Motor neuron (in vitro differentiated cells): ENCODE measurements at regions not wholly inside any gene's neighbourhood (a gene's known extent, or its start where the extent isn't known, plus 50 kb on each side); places are given as distances from the start of the nearest gene placed in this dataset.
A peak's percentile ranks its signal among the peaks of the same experiment; 100 is the strongest.

Source experiments
- ATAC-seq, 8 experiments: fragments of 200-7000 bp; cut with Tn5 transposase; replicated peaks in 6 of 8; 2 replicates each; pipeline ENCODE4 v1.8.0; 2021; ENCODE audit warnings: mild to moderate bottlenecking in 8 of 8, moderate library complexity in 8 of 8
- H3K27ac ChIP-seq, 2 donors: fragments of 250-450 bp; sonication (Bioruptor Pico); 2 replicates each; pipeline ENCODE4 v1.9.0; 2021; ENCODE audit warnings: antibody characterized with exemption in 2 of 2, mild to moderate bottlenecking in 2 of 2, moderate library complexity in 1 of 2
- H3K4me1 ChIP-seq, 2 donors: fragments of 250-450 bp; sonication (Bioruptor Pico); replicated peaks in 1 of 2; 2 replicates each; pipeline ENCODE4 v1.6.1; 2021; ENCODE audit warnings: antibody characterized with exemption in 2 of 2, mild to moderate bottlenecking in 2 of 2, moderate library complexity in 1 of 2
- H3K4me3 ChIP-seq, 5 donors: fragments of 250-450 bp; sonication (Bioruptor Pico); 2 replicates each; pipeline ENCODE4 v1.9.0; 2021; ENCODE audit warnings: antibody characterized with exemption in 5 of 5, mild to moderate bottlenecking in 5 of 5, moderate library complexity in 4 of 5
- WGBS, 10 experiments: fragments of 450-650 bp; shearing (Covaris generic); methylation state at CpG; one replicate each; pipeline ENCODE4 v1.0.0; 2022; 5-methylcytosine and 5-hydroxymethylcytosine counted together
- in situ Hi-C, 9 experiments: fragments of 400-800 bp; cut with MboI; loops; one replicate each; pipeline ENCODE4 v1.15.0; 2021; ENCODE audit warnings: low sequenced_read_pairs in 9 of 9, low pct_unique_long_range_greater_than_20kb in 2 of 9; ENCODE audit not compliant: unreplicated experiment in 9 of 9

DNA sequence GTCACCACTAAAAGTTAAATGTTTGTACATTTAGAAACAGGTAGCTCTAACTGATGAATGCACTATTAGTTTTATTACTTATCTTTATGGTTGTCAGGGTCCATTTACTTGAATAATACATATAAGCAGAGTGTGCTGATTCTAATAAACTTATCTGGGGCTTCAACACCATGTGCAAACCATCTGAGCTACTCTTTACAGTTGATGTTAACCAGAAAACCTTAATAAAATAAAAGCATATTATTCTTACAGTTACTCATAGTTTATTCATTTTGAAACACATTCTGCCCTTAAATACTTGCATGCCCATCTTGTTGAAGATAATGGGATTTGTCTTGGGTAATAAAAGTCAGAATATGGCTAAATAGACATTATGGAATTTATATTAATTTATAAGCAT is 1042.2 kb downstream of the EPHA7 start:
- no peaks in the 10 kb centered on the region for H3K4me1 ChIP-seq
- no peak for ATAC-seq
- no peak overlapping the region for H3K4me3 ChIP-seq
- H3K27ac ChIP-seq = no peak overlapping the region
- in situ Hi-C loops = no loop called here

DNA sequence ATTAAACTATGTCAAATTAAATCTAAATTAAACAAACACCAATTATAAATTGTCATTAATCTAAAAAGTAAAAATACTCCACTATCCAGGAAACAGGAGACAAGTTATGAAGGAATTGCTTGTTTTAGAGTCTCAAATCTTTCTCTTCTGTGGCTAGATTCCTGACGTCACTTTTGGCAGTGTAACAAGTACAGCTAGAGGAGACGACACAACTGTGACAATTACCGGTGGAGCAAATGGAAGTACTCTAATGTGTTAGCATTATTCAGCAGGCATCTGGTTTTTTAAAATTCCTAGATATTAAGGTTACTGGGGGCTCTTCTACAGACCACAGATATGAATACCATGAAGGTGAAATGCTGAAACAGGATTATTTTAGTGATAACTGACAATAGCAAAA is 1042.7 kb downstream of the EPHA7 start:
- in situ Hi-C loops = no loop called here
- H3K4me1 ChIP-seq = no peaks in the 10 kb centered on the region
- H3K27ac ChIP-seq = no peak overlapping the region
- no peak overlapping the region for H3K4me3 ChIP-seq
- ATAC-seq = no peak
- WGBS, 10 experiments = 0 to 100% (median 83%) methylated on average over 1 to 3 of the region's 3 CpGs; no CpG with 5 or more reads in 1 of the 10 experiments

DNA sequence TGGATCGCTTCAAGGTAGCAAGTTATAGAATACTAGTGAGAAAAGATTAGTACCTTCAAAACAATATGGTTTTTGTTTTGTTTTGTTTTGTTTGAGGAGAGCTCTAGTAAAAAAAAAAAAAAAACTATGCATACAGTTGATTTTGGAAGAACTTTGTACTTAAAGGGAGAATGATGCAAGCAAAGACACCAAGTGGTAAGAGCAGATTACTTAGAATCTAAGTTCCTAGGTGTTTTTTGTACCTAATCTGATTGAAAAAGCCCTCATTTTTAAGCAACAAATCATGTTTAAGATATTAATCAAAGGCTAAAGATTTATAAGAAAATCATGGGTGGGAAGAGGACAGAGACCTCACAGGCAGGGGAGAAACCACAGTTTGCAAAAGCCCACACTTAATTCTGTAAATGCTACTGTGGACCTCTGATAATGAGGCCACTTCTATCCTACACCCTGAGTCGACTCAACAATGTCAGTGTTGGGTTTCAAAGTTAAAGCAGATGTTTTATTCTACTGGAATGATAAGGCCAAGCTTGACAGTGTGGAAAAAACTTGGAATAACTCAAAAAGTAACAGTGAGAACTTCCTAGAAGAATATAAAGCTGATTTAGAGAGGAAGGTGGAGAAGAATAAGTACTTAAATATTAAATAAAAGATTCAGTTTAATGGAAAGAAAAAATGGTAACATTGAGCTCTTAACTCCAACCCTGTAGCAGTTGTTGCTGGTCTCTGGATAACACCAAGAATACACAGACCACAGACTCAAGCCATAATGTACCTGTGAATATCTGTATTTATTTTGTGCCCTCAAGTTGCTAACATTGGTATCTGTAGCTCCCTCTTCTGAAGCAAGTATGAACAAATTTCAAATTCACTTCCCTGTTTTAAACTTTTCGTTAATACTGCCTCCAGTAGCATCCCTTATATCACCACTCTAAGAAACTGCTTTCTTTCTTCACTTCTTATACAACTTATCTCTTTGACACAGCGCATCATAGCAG is 1047.8 kb downstream of the EPHA7 start:
- H3K27ac ChIP-seq = no peak overlapping the region
- ATAC-seq = no peak
- H3K4me3 ChIP-seq = no peak overlapping the region
- in situ Hi-C loops = no loop called here
- 8 to 100% (median 70%) methylated on average over 1 to 4 of the region's 4 CpGs for WGBS, 10 experiments
- H3K4me1 ChIP-seq = no peaks in the 10 kb centered on the region

DNA sequence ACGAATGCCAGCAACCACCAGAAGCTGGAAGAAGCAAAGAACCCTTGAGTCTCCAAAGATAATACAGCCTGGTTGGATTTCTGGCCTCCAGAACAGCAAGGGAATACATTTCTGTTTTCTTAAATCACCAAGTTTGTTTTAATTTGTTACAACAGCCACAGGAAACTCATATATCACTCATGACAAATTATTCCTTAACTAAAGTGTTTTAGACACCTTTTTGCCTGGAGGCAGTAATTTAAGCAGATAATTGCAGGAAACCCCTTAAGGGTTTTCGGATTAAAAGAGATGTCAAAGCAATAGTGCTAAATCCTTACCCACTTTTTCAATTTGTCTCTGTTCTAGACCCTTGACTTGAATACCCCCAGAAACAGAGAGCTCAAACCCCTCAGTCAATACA is 1050.0 kb downstream of the EPHA7 start:
- Histone ChIP-seq H3K27ac (no peak overlapping the region), H3K4me1 (no peaks in the 10 kb centered on the region), H3K4me3 (no peak overlapping the region)
- 0 to 100% (median 63%) methylated on average over 1 to 2 of the region's 2 CpGs; no CpG with 5 or more reads in 1 of the 10 experiments for WGBS, 10 experiments
- ATAC-seq = no peak
- in situ Hi-C loops = no loop called here

DNA sequence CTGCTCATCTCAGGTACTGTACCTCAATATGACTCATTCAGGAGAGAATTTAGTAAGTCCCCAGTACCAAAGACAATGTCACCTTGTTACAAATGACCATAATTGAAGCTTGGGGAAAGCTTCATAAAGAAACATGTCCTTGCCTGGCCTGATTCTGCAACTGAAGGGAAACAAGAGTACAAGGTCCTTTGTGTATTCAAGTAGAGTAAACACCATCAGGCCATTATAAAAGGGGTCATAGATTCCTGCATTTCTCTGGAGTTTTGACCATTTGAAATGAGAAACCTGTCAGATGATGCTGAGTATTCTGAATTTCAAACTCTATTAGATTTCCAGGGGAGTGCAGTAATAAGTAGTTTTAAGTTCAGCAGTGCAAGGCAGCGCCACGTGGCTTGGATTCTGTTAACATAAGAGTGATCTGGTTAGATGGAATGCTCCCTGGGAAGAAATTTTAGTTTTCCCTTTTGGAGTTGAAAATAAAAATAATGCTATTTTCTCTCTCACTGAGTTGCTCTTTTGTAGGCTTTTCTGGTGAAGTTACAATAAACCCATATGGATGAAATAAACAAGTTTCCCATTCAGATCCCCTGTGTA is 1054.3 kb downstream of the EPHA7 start:
- in situ Hi-C loops = no loop called here
- H3K27ac ChIP-seq = no peak overlapping the region
- WGBS, 10 experiments = 0 to 92% (median 50%) methylated on average over 2 of the region's 2 CpGs; no CpG with 5 or more reads in 3 of the 10 experiments
- ATAC-seq = peak in 2 of 8 experiments; percentile 12 to 75
- H3K4me1 ChIP-seq = no peaks in the 10 kb centered on the region
- no peak overlapping the region for H3K4me3 ChIP-seq

DNA sequence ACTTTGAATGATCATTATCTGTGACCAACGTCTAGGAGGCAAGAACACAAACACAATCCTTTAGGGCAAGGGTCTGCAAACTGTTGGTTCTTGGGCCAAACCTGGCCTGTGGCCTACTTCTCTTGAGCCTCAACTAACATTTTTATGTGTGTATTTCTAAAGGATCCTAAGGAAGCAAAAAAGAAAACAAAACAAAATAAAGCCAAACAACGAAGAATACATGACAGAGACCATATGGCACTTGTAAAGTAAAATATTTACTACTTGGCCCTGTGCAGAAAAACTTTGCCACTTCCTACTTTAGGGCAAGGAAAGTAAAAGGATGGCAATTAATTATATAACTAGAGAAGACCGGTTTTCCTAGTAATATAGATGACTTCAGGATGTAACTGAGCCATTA is 1056.2 kb downstream of the EPHA7 start:
- ATAC-seq = no peak
- Histone ChIP-seq H3K4me1 (no peaks in the 10 kb centered on the region), H3K27ac (no peak overlapping the region), H3K4me3 (no peak overlapping the region)
- in situ Hi-C loops = no loop called here
- 0 to 93% (median 69%) methylated on average over 2 to 3 of the region's 3 CpGs for WGBS, 10 experiments

DNA sequence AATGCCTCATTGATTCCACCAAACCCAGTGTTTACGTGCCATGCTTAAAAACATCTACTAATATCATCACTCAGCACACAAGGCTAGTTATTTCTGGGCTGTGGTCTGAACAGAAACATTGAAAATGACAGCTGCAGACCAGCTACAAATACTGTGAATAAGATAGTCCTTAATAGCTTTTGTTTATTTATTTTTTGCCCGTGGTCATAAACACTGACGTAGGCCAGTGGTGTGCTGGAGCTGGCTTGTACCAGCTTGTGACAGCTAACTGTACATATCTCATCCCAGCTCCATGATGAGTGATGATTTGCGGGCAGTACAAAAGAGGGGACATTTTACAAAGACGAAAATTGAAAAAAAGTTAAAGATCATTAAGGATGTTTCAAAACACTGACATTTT is 1057.0 kb downstream of the EPHA7 start:
- no peak for ATAC-seq
- WGBS, 10 experiments = 0 to 100% (median 80%) methylated on average over 2 to 5 of the region's 5 CpGs; no CpG with 5 or more reads in 1 of the 10 experiments
- Histone ChIP-seq H3K4me3 (no peak overlapping the region), H3K27ac (no peak overlapping the region), H3K4me1 (no peaks in the 10 kb centered on the region)
- in situ Hi-C loops = no loop called here

DNA sequence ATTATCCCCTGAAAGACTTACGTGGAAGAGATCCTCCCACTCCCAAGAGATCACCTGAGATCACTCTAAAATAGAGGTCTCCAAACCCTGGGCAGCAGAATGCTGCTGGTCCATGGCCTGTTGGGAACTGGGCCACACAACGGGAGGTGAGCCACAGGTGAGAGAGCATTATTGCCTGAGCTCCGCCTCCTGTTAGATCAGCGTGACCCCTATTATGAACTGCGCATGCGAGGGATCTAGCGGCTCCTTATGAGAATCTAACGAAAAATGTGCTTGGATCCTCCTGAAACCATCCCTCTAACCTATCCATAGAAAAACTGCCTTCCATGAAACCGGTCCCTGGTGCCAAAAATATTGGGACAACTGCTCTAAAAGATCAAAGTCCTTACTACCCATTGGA is 1057.4 kb downstream of the EPHA7 start:
- Histone ChIP-seq H3K4me1 (no peaks in the 10 kb centered on the region), H3K4me3 (no peak overlapping the region), H3K27ac (no peak overlapping the region)
- in situ Hi-C loops = no loop called here
- 16 to 100% (median 92%) methylated on average over 2 to 7 of the region's 9 CpGs for WGBS, 10 experiments
- no peak for ATAC-seq

DNA sequence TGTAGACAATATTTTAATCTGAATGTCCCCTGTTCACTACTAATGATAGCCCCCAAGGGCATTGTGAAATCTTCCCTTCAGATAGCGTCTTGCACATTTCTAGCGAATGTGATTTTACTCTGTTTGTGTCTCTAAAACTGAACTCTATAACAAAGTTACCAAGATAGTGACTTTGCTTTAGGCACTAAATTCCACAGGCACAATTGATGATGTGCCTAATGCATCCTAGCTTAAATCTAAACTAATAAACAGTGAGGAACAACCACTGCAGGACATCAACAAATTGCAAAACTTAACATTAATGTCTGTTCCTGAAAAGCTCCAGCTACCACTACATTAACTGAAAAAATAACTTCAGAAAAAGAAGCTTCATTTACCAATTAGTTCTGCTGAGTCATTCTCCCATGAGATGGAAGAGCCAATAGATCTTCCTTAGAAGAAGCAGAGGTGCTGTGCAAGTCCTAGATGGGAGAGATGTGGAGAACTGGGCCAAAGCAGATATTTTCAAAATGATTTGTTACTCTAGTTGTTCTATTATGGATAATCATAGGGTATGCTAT is 1065.0 kb downstream of the EPHA7 start:
- in situ Hi-C loops = no loop called here
- ATAC-seq = no peak
- no peak overlapping the region for H3K4me3 ChIP-seq
- H3K4me1 ChIP-seq = no peaks in the 10 kb centered on the region
- 34 to 100% (median 86%) methylated on average over 1 to 2 of the region's 2 CpGs; no CpG with 5 or more reads in 1 of the 10 experiments for WGBS, 10 experiments
- no peak overlapping the region for H3K27ac ChIP-seq

DNA sequence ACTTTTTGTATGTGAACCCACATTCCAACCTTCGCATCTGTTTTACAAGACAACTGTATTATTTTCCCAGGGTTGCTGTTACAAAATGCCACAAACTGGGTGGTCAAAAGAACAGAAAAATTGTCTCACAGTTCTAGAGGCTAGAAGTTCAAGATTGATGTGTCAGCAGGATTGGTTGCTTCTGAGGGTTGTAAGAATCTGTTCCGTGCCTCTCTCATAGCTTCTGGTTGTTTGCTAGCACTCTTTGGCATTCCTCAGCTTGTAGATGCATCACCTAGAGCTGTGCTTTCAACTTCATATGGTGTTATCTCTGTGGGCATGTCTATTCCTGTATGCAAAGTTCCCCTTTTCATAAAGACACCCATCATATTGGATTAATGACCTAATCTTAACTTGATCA is 1067.2 kb downstream of the EPHA7 start:
- Histone ChIP-seq H3K4me1 (no peaks in the 10 kb centered on the region), H3K4me3 (no peak overlapping the region), H3K27ac (no peak overlapping the region)
- WGBS, 10 experiments = 0 to 89% (median 72%) methylated on average over 1 to 2 of the region's 2 CpGs; no CpG with 5 or more reads in 3 of the 10 experiments
- in situ Hi-C loops = no loop called here
- peak in 1 of 8 experiments; percentile 84 for ATAC-seq

DNA sequence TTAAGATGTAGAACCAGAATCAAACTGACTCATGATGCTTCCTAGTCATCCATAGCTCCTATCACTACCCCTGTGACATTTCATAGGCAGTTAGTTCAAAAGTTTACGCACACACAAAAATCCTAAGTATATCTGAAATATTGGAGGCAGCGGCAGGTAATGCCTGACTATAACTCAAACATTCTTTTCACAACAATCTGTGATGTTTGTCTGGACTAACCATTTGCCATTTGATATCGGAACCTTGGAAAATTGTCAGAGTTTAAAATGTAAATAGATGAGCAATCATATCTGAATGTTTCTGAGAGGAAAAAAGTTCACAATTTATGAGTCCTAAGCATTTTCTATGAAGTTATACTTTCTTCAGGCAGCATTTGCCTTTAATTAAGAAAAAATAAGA is 1078.2 kb downstream of the EPHA7 start:
- Histone ChIP-seq H3K4me3 (no peak overlapping the region), H3K4me1 (peaks cover 0 to 3% of the 10 kb centered on the region in 2 donors), H3K27ac (no peak overlapping the region)
- in situ Hi-C loops = no loop called here
- WGBS, 10 experiments = 36 to 100% (median 95%) methylated on average over 1 to 3 of the region's 3 CpGs
- no peak for ATAC-seq

DNA sequence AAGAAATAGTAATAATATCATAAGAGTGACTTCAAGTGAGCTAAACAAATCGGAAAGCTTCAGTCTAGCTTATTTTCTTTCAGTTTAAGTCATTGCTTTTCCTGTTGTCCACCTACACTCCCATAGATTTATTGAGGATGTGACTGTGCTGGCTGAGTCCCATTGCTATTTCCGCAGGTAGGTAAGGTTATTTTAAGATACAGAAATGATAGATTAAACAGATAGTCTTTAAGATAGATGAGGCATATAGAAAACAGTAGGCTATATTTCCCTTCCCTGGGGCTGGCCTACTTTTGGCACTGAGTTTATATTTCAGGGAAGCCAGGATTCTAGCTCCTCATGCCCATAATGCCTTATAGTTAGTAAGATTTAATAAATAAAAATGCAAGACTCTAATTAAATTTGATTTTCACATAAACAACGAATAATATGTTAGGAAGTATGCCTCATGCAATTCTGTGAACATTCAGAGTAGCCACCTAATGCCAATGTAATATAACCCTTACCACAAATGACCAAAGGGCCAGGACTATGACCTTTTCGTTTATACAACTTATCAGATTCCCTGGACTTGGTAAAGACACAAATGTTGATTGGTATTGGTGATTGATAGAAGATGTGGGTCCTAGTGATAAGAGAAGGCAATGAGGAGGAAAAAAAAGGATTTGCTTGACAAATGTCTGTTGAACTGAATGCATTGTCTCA is 1079.3 kb downstream of the EPHA7 start:
- no peak for ATAC-seq
- H3K4me3 ChIP-seq = no peak overlapping the region
- H3K27ac ChIP-seq = no peak overlapping the region
- peaks cover 0 to 3% of the 10 kb centered on the region in 2 donors for H3K4me1 ChIP-seq
- in situ Hi-C loops = no loop called here
- 0 to 100% (median 63%) methylated on average over 1 to 4 of the region's 4 CpGs for WGBS, 10 experiments

DNA sequence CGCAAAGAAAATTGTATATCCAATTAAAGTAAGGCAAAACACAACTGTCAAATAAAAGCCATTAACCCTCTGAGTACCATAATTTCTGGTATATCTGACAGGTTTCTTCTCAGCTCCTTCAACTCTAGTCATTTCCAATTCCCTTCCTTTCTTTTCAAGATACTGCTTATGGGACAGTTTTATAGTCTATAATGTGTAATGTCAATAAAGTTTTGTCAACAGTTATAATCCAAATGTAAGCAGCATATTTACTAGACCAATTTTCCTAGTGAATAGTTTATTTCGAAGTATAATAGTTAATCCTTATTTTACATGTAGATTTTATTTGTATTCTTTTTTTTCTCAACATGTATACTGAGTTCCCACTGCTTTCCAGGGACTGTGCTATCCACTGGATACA is 1081.8 kb downstream of the EPHA7 start:
- Histone ChIP-seq H3K4me1 (peaks cover 0 to 9% of the 10 kb centered on the region in 2 donors), H3K27ac (no peak overlapping the region), H3K4me3 (no peak overlapping the region)
- 0 to 83% (median 40%) methylated on average over 1 to 2 of the region's 2 CpGs; no CpG with 5 or more reads in 1 of the 10 experiments for WGBS, 10 experiments
- ATAC-seq = no peak
- in situ Hi-C loops = no loop called here
